HEK293 (cell line): ENCODE measurements at regions not wholly inside any gene's neighbourhood (a gene's known extent, or its start where the extent isn't known, plus 50 kb on each side); places are given as distances from the start of the nearest gene placed in this dataset.

ENCODE experiments used
- ZNF354C ChIP-seq: fragments of 450-650 bp; formaldehyde crosslinking; IDR thresholded peaks from 2 replicates; pipeline ENCODE4 v1.5.1; 2016; ENCODE audit warnings: missing biosample characterization, missing genetic modification characterization, low read depth, borderline replicate concordance
- ZNF423 ChIP-seq: fragments of 450-650 bp; formaldehyde crosslinking; IDR thresholded peaks from 2 replicates; pipeline ENCODE4 v1.5.1; 2016; ENCODE audit warnings: missing biosample characterization, missing genetic modification characterization

GRCh38 chr2:3059141-3059925, 318.3 kb downstream of the EIPR1 start:
- TF ChIP-seq ZNF423 (no peak), ZNF354C (tag by site-specific recombination) (no peak)
